Vagina (tissue), 2 donors: ENCODE measurements at regions not wholly inside any gene's neighbourhood (a gene's known extent, or its start where the extent isn't known, plus 50 kb on each side); places are given as distances from the start of the nearest gene placed in this dataset.

ENCODE experiments used
- POLR2A ChIP-seq, 2 donors: fragments of 450-650 bp; IDR thresholded peaks; one replicate each; pipeline ENCODE4 v1.6.1; 2017; ENCODE audit warnings: antibody characterized with exemption in 2 of 2, mild to moderate bottlenecking in 2 of 2, moderate library complexity in 2 of 2
- POLR2AphosphoS5 ChIP-seq, 2 donors: sonication (generic); formaldehyde crosslinking; IDR thresholded peaks; one replicate each; pipeline ENCODE4 v1.9.0; 2017; ENCODE audit warnings: antibody characterized with exemption in 2 of 2, mild to moderate bottlenecking in 2 of 2, low read depth in 1 of 2; ENCODE audit not compliant: insufficient read depth in 1 of 2
- TF ChIP-seq, protein P1 (sequence below), 3 experiments: fragments of 450-650 bp in 2 of 3; fragments of 200-600 bp in 1 of 3; sonication (generic) in 1 of 3; IDR thresholded peaks; one replicate each; pipeline ENCODE4 v1.5.1; 2017 to 2019; ENCODE audit warnings: antibody characterized with exemption in 3 of 3, mild to moderate bottlenecking in 2 of 3, moderate library complexity in 2 of 3

DNA sequence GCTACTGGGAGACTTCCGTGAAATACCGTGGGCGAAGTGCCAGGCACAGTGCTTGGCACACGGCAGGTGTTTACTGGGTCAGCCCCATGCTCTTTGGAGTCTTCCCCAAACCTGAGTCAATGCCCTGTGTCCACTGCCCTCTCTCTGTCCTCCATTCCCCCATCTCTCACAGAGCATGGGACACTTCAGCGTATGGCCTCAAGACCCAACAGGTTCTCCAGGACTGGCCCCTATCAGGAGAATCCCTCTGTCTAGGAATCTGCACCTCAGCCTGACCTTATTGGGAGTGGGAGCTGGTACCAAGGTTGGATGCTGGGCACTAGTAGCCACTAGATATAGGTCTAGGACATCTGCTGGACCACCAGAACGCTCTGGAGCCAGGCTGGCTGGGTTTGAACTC lies 67.2 kb upstream of the LMO1 start:
- TF ChIP-seq, protein P1, sequence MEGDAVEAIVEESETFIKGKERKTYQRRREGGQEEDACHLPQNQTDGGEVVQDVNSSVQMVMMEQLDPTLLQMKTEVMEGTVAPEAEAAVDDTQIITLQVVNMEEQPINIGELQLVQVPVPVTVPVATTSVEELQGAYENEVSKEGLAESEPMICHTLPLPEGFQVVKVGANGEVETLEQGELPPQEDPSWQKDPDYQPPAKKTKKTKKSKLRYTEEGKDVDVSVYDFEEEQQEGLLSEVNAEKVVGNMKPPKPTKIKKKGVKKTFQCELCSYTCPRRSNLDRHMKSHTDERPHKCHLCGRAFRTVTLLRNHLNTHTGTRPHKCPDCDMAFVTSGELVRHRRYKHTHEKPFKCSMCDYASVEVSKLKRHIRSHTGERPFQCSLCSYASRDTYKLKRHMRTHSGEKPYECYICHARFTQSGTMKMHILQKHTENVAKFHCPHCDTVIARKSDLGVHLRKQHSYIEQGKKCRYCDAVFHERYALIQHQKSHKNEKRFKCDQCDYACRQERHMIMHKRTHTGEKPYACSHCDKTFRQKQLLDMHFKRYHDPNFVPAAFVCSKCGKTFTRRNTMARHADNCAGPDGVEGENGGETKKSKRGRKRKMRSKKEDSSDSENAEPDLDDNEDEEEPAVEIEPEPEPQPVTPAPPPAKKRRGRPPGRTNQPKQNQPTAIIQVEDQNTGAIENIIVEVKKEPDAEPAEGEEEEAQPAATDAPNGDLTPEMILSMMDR (IDR thresholded peaks at IDR 0.05): no peak
- TF ChIP-seq POLR2AphosphoS5 (IDR thresholded peaks at IDR 0.05; ENCODE audit: insufficient read depth in 1 of 2, low read depth in 1 of 2): no peak
- no peak for TF ChIP-seq POLR2A (IDR thresholded peaks at IDR 0.05)
